Large intestine (tissue), 3 donors: ENCODE measurements at regions not wholly inside any gene's neighbourhood (a gene's known extent, or its start where the extent isn't known, plus 50 kb on each side); places are given as distances from the start of the nearest gene placed in this dataset.

ENCODE experiments used
- DNase-seq, 2 donors: peaks; one replicate each; pipeline versions ENCODE4 v3.0.0 to v3.0.0-alpha.2; 2013
- H3K27ac ChIP-seq: one replicate; pipeline ENCODE4 v1.5.1; 2013; ENCODE audit warnings: low read length
- H3K27me3 ChIP-seq: 2 replicates; pipeline ENCODE4 v1.6.1; 2013; ENCODE audit warnings: low read length; ENCODE audit not compliant: control insufficient read depth, insufficient read depth
- H3K36me3 ChIP-seq: 2 replicates; pipeline ENCODE4 v1.6.1; 2013; ENCODE audit warnings: low read length; ENCODE audit not compliant: control insufficient read depth, insufficient read depth
- H3K4me1 ChIP-seq: one replicate; pipeline ENCODE4 v1.6.1; 2013; ENCODE audit warnings: low read length; ENCODE audit not compliant: control insufficient read depth, insufficient read depth
- H3K4me3 ChIP-seq: one replicate; pipeline ENCODE4 v1.5.1; 2013; ENCODE audit warnings: low read length
- H3K9me3 ChIP-seq: one replicate; pipeline ENCODE4 v1.6.1; 2013; ENCODE audit warnings: mild to moderate bottlenecking, low read depth, low read length, moderate library complexity; ENCODE audit not compliant: control insufficient read depth
- WGBS: methylation state at CpG from one replicate; pipeline ENCODE4 v1.1.5; 2013; ENCODE audit warnings: low lambda C conversion rate; ENCODE audit not compliant: insufficient coverage; 5-methylcytosine and 5-hydroxymethylcytosine counted together

DNA sequence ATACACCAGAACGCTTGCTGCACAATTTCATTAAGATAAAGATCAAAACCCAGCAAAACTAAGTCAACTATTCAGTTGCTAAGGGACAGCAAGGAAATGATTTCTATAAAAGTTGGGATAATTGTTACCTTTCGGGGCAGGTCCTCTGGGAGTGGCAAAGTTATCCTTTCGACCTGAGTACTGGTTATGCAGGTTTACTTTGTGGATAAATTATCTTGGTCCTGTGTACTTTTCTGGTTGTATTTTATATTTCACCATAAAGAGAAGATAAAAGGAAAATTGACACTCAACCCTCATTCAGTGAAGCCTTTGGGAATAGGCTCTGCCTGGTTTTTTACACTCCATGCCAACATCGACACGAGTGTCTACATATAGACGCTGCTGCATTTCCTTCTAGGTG, 146.5 kb downstream of the SYK start:
- DNase-seq: peak in 1 of 2 donors; percentile 76
- no peaks in the 10 kb centered on the region for H3K27me3 ChIP-seq
- WGBS: 10% methylated on average over 2 of the region's 6 CpGs
- no peak overlapping the region for H3K27ac ChIP-seq
- no peak overlapping the region for H3K4me3 ChIP-seq
- H3K9me3 ChIP-seq: no peaks in the 10 kb centered on the region
- peaks cover 3% of the 10 kb centered on the region for H3K4me1 ChIP-seq
- no peaks in the 10 kb centered on the region for H3K36me3 ChIP-seq

GRCh38 chr9:90950600-90950999, 149.0 kb downstream of the SYK start:
- Histone ChIP-seq H3K36me3 (no peaks in the 10 kb centered on the region), H3K9me3 (no peaks in the 10 kb centered on the region), H3K27me3 (no peaks in the 10 kb centered on the region), H3K4me3 (no peak overlapping the region), H3K27ac (no peak overlapping the region), H3K4me1 (peaks cover 3% of the 10 kb centered on the region)
- 42% methylated on average over 2 of the region's 3 CpGs for WGBS
- no peak for DNase-seq

DNA sequence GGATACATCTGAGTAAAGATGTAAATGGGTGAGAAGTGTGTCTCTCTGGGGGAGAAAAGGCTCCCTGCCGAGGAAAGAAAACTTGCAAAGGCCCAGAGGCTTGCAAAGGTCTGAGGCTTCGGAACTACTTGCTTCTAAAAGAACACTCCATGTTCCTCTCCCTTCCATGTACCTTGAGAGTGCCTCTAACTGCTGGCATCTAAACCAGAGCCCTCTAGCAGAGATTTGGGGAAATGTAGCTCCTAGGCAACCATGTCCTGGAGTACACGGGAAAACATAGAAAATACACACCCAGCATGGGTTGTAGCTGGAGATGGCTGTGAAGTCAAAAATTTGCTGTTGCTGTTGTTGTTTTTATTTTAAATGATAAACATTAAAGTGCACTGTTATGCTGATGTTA, 151.6 kb downstream of the SYK start:
- H3K4me1 ChIP-seq: no peaks in the 10 kb centered on the region
- H3K27me3 ChIP-seq: no peaks in the 10 kb centered on the region
- H3K36me3 ChIP-seq: no peaks in the 10 kb centered on the region
- WGBS: no CpG with 5 or more reads among the region's 3 CpGs
- DNase-seq: no peak
- H3K9me3 ChIP-seq: no peaks in the 10 kb centered on the region
- no peak overlapping the region for H3K27ac ChIP-seq
- no peak overlapping the region for H3K4me3 ChIP-seq

- Histone ChIP-seq H3K9me3 (no peaks in the 10 kb centered on the region), H3K27ac (no peak overlapping the region), H3K4me1 (no peaks in the 10 kb centered on the region), H3K4me3 (no peak overlapping the region), H3K27me3 (no peaks in the 10 kb centered on the region), H3K36me3 (no peaks in the 10 kb centered on the region)
- no peak for DNase-seq
- WGBS: no CpG with 5 or more reads among the region's 3 CpGs
These were observed 152.2 kb downstream of the SYK start for GRCh38 chr9:90953805-90954204.

GRCh38 chr9:90956026-90956810, 154.6 kb downstream of the SYK start:
- no peak for DNase-seq
- Histone ChIP-seq H3K4me1 (no peaks in the 10 kb centered on the region), H3K27ac (no peak overlapping the region), H3K36me3 (no peaks in the 10 kb centered on the region), H3K27me3 (no peaks in the 10 kb centered on the region), H3K4me3 (no peak overlapping the region), H3K9me3 (no peaks in the 10 kb centered on the region)
- WGBS: 60% methylated on average over 1 of the region's 9 CpGs

GRCh38 chr9:90958328-90958727, 156.7 kb downstream of the SYK start:
- no peak for DNase-seq
- no CpG with 5 or more reads among the region's 2 CpGs for WGBS

GRCh38 chr9:90960941-90961340, 159.3 kb downstream of the SYK start:
- Histone ChIP-seq H3K36me3 (no peaks in the 10 kb centered on the region), H3K4me1 (no peaks in the 10 kb centered on the region), H3K4me3 (no peak overlapping the region), H3K27me3 (no peaks in the 10 kb centered on the region), H3K27ac (no peak overlapping the region), H3K9me3 (peaks cover 3% of the 10 kb centered on the region)
- no CpG with 5 or more reads among the region's 5 CpGs for WGBS
- DNase-seq: no peak

More at GRCh38 chr9:90958328-90958727, 156.7 kb downstream of the SYK start:
- Histone ChIP-seq H3K36me3 (no peaks in the 10 kb centered on the region), H3K27me3 (no peaks in the 10 kb centered on the region), H3K4me1 (no peaks in the 10 kb centered on the region), H3K4me3 (no peak overlapping the region), H3K9me3 (no peaks in the 10 kb centered on the region), H3K27ac (no peak overlapping the region)

- no peaks in the 10 kb centered on the region for H3K36me3 ChIP-seq
- H3K27me3 ChIP-seq: no peaks in the 10 kb centered on the region
- no peak overlapping the region for H3K27ac ChIP-seq
- no peak overlapping the region for H3K4me3 ChIP-seq
- DNase-seq: no peak
- WGBS: no CpG with 5 or more reads among the region's 10 CpGs
- H3K4me1 ChIP-seq: no peaks in the 10 kb centered on the region
- peaks cover 3% of the 10 kb centered on the region for H3K9me3 ChIP-seq
These were observed 159.8 kb downstream of the SYK start for GRCh38 chr9:90961375-90961774.

GRCh38 chr9:90964101-90965020, 162.7 kb downstream of the SYK start:
- Histone ChIP-seq H3K27ac (peak overlapping the region; percentile 63), H3K36me3 (no peaks in the 10 kb centered on the region), H3K27me3 (no peaks in the 10 kb centered on the region), H3K4me1 (no peaks in the 10 kb centered on the region), H3K4me3 (no peak overlapping the region), H3K9me3 (peaks cover 3% of the 10 kb centered on the region)
- WGBS: no CpG with 5 or more reads among the region's 26 CpGs
- peak in 1 of 2 donors; percentile 26 for DNase-seq

- 75% methylated on average over 4 of the region's 12 CpGs for WGBS
- DNase-seq: peak in 1 of 2 donors; percentile 16
- H3K4me3 ChIP-seq: no peak overlapping the region
These were observed 163.8 kb downstream of the SYK start for GRCh38 chr9:90965226-90966030.

More at GRCh38 chr9:90965226-90966030, 163.8 kb downstream of the SYK start:
- Histone ChIP-seq H3K36me3 (no peaks in the 10 kb centered on the region), H3K4me1 (no peaks in the 10 kb centered on the region), H3K9me3 (peaks cover 3% of the 10 kb centered on the region), H3K27me3 (no peaks in the 10 kb centered on the region), H3K27ac (peak overlapping the region; percentile 63)
